B cell (primary cell): ENCODE measurements at regions not wholly inside any gene's neighbourhood (a gene's known extent, or its start where the extent isn't known, plus 50 kb on each side); places are given as distances from the start of the nearest gene placed in this dataset.

Experiments used
- EZH2 ChIP-seq: IDR thresholded peaks from 2 replicates; pipeline ENCODE4 v1.6.1; 2012; ENCODE audit warnings: borderline replicate concordance, low read depth, mild to moderate bottlenecking, moderate library complexity, low read length; ENCODE audit not compliant: insufficient read depth, poor library complexity, severe bottlenecking
- TF ChIP-seq, protein P1 (sequence below): fragments of 200-600 bp; IDR thresholded peaks from one replicate; pipeline ENCODE4 v1.8.0; 2022; ENCODE audit warnings: antibody characterized with exemption, mild to moderate bottlenecking

DNA sequence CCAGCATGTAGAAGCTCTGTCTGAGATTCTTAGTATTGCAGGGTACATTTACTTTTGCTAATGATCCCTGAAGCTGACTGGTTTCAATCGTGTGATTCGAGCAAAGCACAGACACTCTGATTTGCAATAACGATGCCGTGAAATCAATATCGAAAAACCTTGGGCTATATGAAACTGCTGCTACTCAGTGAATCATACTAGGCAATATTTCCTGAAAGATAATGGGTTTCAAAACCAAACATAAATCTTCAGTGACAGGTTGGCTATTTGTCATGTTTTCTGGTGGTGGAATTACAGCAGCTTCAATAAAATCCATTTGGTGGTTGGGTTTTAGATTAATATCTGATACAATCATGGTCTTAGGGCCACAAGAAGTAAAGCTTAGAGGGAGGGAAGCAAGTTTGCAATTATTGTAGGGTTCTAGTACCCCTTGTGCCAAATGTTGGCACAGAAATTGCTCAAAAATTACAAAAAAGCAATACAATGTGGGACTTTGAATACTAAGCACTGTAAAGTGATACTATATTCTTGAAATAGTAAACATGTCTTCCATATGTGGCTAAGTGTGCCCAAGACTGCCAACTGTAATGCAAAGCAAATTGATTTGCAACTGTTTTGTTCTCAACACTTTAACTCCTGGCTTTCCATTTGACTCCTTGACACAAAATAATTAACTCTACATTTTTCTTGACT is 112.4 kb upstream of the JAZF1 start:
- TF ChIP-seq, protein P1, sequence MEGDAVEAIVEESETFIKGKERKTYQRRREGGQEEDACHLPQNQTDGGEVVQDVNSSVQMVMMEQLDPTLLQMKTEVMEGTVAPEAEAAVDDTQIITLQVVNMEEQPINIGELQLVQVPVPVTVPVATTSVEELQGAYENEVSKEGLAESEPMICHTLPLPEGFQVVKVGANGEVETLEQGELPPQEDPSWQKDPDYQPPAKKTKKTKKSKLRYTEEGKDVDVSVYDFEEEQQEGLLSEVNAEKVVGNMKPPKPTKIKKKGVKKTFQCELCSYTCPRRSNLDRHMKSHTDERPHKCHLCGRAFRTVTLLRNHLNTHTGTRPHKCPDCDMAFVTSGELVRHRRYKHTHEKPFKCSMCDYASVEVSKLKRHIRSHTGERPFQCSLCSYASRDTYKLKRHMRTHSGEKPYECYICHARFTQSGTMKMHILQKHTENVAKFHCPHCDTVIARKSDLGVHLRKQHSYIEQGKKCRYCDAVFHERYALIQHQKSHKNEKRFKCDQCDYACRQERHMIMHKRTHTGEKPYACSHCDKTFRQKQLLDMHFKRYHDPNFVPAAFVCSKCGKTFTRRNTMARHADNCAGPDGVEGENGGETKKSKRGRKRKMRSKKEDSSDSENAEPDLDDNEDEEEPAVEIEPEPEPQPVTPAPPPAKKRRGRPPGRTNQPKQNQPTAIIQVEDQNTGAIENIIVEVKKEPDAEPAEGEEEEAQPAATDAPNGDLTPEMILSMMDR, result no peak
- TF ChIP-seq EZH2, result no peak
